A549 (cell line): ENCODE measurements at regions not wholly inside any gene's neighbourhood (a gene's known extent, or its start where the extent isn't known, plus 50 kb on each side); places are given as distances from the start of the nearest gene placed in this dataset.

Source experiments
- ATAC-seq, 2 experiments: fragments of 200-7000 bp in 1 of 2; fragments of >200 bp in 1 of 2; cut with Nextera tagmentation in 1 of 2; cut with Tn5 transposase in 1 of 2; 3 replicates each; pipeline versions ENCODE4 v1.8.0 to v1.9.1; 2018 to 2020; ENCODE audit warnings: mild to moderate bottlenecking in 1 of 2, moderate library complexity in 1 of 2
- CTCF ChIA-PET: fragments of 300-600 bp; sonication (Branson Sonifier 250); formaldehyde crosslinking; extraction: SDS; loops from one replicate; lab custom pipeline; 2021; ENCODE audit warnings: antibody characterized with exemption, inconsistent platforms; lab: Yijun Ruan, JAX
- POLR2A ChIA-PET: fragments of 350-600 bp; formaldehyde crosslinking; extraction: SDS; loops from one replicate; lab custom pipeline; 2021; ENCODE audit warnings: antibody characterized with exemption, inconsistent platforms; lab: Yijun Ruan, JAX
- DNase-seq, 2 experiments: peaks; one replicate each; pipeline versions ENCODE4 v3.0.0 to v3.0.0-alpha.2; 2011 to 2016; ENCODE audit warnings: low read depth in 1 of 2, low spot score in 1 of 2
- FAIRE-seq: peaks from 2 replicates; lab custom pipeline; 2011; peaks lifted over from hg19 to GRCh38; lab: Jason Lieb, UNC
- H3K27ac ChIP-seq, 2 experiments: fragments of >200 bp; sonication (Bioruptor Twin); formaldehyde crosslinking; 3 replicates each; pipeline ENCODE4 v1.5.1; 2016 to 2017
- H3K4me1 ChIP-seq: fragments of >200 bp; sonication (Bioruptor Twin); formaldehyde crosslinking; 3 replicates; pipeline ENCODE4 v1.6.1; 2016
- H3K4me2 ChIP-seq: fragments of >200 bp; sonication (Bioruptor Twin); formaldehyde crosslinking; 3 replicates; pipeline ENCODE4 v1.6.1; 2016
- H3K4me3 ChIP-seq: fragments of >200 bp; sonication (Bioruptor Twin); formaldehyde crosslinking; 3 replicates; pipeline ENCODE4 v1.5.1; 2016
- H3K9me3 ChIP-seq: fragments of >200 bp; sonication (Bioruptor Twin); formaldehyde crosslinking; 3 replicates; pipeline ENCODE4 v1.6.1; 2016
- CHD2 ChIP-seq: fragments of 150-350 bp; IDR thresholded peaks from 2 replicates; pipeline ENCODE4 v1.6.1; 2014; ENCODE audit warnings: low read length; ENCODE audit not compliant: partially characterized antibody
- FOXS1 ChIP-seq: fragments of 250-450 bp; sonication (Bioruptor Pico); IDR thresholded peaks from 2 replicates; pipeline ENCODE4 v1.5.0; 2020; ENCODE audit warnings: mild to moderate bottlenecking, moderate library complexity
- HOXB13 ChIP-seq: fragments of 250-450 bp; sonication (Bioruptor Pico); IDR thresholded peaks from 2 replicates; pipeline ENCODE4 v1.5.0; 2020; ENCODE audit warnings: low read depth, mild to moderate bottlenecking, moderate library complexity
- JUNB ChIP-seq: fragments of >200 bp; sonication (Bioruptor Twin); formaldehyde crosslinking; IDR thresholded peaks from 2 replicates; pipeline ENCODE4 v1.6.1; 2016
- MAZ ChIP-seq: fragments of 150-350 bp; IDR thresholded peaks from 2 replicates; pipeline ENCODE4 v1.6.1; 2014; ENCODE audit warnings: antibody characterized with exemption, low read depth, low read length, borderline replicate concordance
- MYC ChIP-seq: IDR thresholded peaks from 2 replicates; pipeline ENCODE4 v1.6.1; 2012; ENCODE audit warnings: mild to moderate bottlenecking, inconsistent platforms, low read length, improper control_type of control experiment, borderline replicate concordance
- NFE2L2 ChIP-seq: fragments of 150-350 bp; conservative IDR thresholded peaks from 2 replicates; pipeline ENCODE4 v1.6.1; 2014; ENCODE audit warnings: low read length
- PHF8 ChIP-seq: fragments of 200-600 bp; sonication (generic); IDR thresholded peaks from 2 replicates; pipeline ENCODE4 v1.6.1; 2016; ENCODE audit warnings: low read depth, mild to moderate bottlenecking, antibody characterized with exemption, moderate library complexity, borderline replicate concordance
- POLR2A ChIP-seq: IDR thresholded peaks from 2 replicates; pipeline ENCODE4 v1.6.1; 2012; ENCODE audit warnings: mild to moderate bottlenecking, low read length
- POLR2AphosphoS2 ChIP-seq: conservative IDR thresholded peaks from 2 replicates; pipeline ENCODE4 v1.6.1; 2012; ENCODE audit warnings: low read length, improper control_type of control experiment, inconsistent platforms
- RCOR1 ChIP-seq: fragments of 150-350 bp; IDR thresholded peaks from 2 replicates; pipeline ENCODE4 v1.6.1; 2014; ENCODE audit warnings: antibody characterized with exemption, low read length, low read depth
- RFX5 ChIP-seq: fragments of 450-650 bp; IDR thresholded peaks from 2 replicates; pipeline ENCODE4 v1.7.1; 2014; ENCODE audit warnings: antibody characterized with exemption, mild to moderate bottlenecking, moderate library complexity
- SMC3 ChIP-seq: fragments of >200 bp; sonication (Bioruptor Twin); formaldehyde crosslinking; IDR thresholded peaks from 3 replicates; pipeline ENCODE4 v1.6.1; 2018; ENCODE audit warnings: inconsistent platforms
- ZNF302 ChIP-seq: fragments of 250-450 bp; sonication (Bioruptor Pico); IDR thresholded peaks from 2 replicates; pipeline ENCODE4 v1.9.0; 2021; ENCODE audit warnings: inconsistent platforms, mild to moderate bottlenecking, moderate library complexity
- WGBS: methylation state at CpG from one replicate; pipeline ENCODE4 v1.1.6; 2017; ENCODE audit errors: missing lambda C conversion rate; 5-methylcytosine and 5-hydroxymethylcytosine counted together
- TF ChIP-seq, protein P1 (sequence below): fragments of >200 bp; sonication (Bioruptor Twin); formaldehyde crosslinking; IDR thresholded peaks from 3 replicates; pipeline ENCODE4 v1.5.1; 2016
- TF ChIP-seq, protein P2 (sequence below): fragments of >200 bp; sonication (Bioruptor Twin); formaldehyde crosslinking; IDR thresholded peaks from 2 replicates; pipeline ENCODE4 v1.6.1; 2016
- TF ChIP-seq, protein P3 (sequence below): fragments of 150-350 bp; IDR thresholded peaks from 2 replicates; pipeline ENCODE4 v1.6.1; 2014; ENCODE audit warnings: low read depth, mild to moderate bottlenecking, low read length
- TF ChIP-seq, protein P4 (sequence below): fragments of 200-600 bp; sonication (generic); IDR thresholded peaks from 2 replicates; pipeline ENCODE4 v1.6.1; 2016; ENCODE audit warnings: antibody characterized with exemption, mild to moderate bottlenecking, moderate library complexity
- TF ChIP-seq, protein P5 (sequence below): IDR thresholded peaks from 2 replicates; pipeline ENCODE4 v1.6.1; 2012

DNA sequence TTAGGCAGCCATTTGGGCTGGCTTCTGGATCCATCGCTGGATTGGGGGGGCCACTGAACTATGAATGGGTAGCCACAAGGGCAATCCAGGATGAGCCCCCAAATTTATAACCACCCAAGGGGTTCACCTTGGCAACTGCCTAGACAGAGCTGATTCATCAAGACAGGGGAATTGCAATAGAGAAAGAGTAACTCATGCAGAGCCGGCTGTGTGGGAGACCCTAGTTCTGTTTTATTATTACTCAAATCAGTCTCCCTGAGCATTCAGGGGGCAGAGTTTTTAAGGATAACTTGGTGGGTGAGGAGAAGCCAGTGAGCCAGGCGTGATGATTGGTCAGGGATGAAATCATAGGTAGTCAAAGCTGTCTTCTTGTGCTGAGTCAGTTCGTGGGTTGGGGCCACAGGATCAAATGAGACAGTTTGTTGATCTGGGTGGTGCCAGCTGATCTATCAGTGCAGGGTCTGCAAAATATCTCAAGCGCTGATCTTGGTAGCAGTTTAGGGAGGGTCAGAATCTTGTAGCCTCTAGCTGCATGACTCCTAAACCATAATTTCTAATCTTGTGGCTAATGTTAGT lies 57.9 kb downstream of the DNAJB9 start:
- no peak for FAIRE-seq
- no peak for ATAC-seq
- Histone ChIP-seq H3K4me3 (no peak overlapping the region), H3K4me2 (no peak overlapping the region), H3K9me3 (0 out of 3 replicates have a peak, but pooled peaks cover 2% of the 10 kb centered on the region), H3K4me1 (no peaks in the 10 kb centered on the region), H3K27ac (no peak overlapping the region)
- CTCF ChIA-PET = no interaction called here
- TF ChIP-seq POLR2AphosphoS2 = no peak
- no peak for TF ChIP-seq POLR2A
- TF ChIP-seq MAZ = no peak
- no peak for TF ChIP-seq HOXB13 (CRISPR knock-in tag)
- TF ChIP-seq, protein P1, sequence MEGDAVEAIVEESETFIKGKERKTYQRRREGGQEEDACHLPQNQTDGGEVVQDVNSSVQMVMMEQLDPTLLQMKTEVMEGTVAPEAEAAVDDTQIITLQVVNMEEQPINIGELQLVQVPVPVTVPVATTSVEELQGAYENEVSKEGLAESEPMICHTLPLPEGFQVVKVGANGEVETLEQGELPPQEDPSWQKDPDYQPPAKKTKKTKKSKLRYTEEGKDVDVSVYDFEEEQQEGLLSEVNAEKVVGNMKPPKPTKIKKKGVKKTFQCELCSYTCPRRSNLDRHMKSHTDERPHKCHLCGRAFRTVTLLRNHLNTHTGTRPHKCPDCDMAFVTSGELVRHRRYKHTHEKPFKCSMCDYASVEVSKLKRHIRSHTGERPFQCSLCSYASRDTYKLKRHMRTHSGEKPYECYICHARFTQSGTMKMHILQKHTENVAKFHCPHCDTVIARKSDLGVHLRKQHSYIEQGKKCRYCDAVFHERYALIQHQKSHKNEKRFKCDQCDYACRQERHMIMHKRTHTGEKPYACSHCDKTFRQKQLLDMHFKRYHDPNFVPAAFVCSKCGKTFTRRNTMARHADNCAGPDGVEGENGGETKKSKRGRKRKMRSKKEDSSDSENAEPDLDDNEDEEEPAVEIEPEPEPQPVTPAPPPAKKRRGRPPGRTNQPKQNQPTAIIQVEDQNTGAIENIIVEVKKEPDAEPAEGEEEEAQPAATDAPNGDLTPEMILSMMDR = no peak
- TF ChIP-seq, protein P2, sequence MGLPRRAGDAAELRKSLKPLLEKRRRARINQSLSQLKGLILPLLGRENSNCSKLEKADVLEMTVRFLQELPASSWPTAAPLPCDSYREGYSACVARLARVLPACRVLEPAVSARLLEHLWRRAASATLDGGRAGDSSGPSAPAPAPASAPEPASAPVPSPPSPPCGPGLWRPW = no peak
- TF ChIP-seq RCOR1 = no peak
- no peak for TF ChIP-seq CHD2
- TF ChIP-seq NFE2L2 = no peak
- TF ChIP-seq, protein P3, sequence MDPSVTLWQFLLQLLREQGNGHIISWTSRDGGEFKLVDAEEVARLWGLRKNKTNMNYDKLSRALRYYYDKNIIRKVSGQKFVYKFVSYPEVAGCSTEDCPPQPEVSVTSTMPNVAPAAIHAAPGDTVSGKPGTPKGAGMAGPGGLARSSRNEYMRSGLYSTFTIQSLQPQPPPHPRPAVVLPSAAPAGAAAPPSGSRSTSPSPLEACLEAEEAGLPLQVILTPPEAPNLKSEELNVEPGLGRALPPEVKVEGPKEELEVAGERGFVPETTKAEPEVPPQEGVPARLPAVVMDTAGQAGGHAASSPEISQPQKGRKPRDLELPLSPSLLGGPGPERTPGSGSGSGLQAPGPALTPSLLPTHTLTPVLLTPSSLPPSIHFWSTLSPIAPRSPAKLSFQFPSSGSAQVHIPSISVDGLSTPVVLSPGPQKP = no peak
- no peak for TF ChIP-seq PHF8
- TF ChIP-seq MYC = no peak
- WGBS = 53% methylated on average over 5 of the region's 5 CpGs
- POLR2A ChIA-PET = no interaction called here
- no peak for DNase-seq

DNA sequence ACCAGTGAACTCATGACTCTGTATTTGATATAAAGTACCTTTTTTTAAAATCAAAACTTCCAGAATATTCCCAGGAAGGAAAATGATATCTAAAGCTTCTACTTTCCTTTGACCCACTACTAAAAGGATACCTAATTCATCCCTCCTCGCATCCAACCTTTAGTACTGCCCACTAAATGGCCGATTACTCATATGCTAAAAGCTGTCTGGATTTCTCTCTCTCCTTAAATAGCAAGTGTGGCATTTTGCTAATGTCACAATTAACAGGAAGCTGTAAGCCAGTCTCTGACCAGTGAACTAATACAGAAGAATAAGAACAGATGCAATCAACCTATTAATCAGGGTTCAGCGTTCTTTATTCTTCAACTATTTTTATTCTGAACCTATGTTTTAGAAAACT lies 59.0 kb downstream of the DNAJB9 start:
- no peak for ATAC-seq
- Histone ChIP-seq H3K27ac (no peak overlapping the region), H3K4me1 (no peaks in the 10 kb centered on the region), H3K4me2 (no peak overlapping the region), H3K9me3 (0 out of 3 replicates have a peak, but pooled peaks cover 2% of the 10 kb centered on the region), H3K4me3 (no peak overlapping the region)
- ChIA-PET POLR2A (no interaction called here), CTCF (no interaction called here)
- 10% methylated on average over 3 of the region's 3 CpGs for WGBS
- no peak for TF ChIP-seq FOXS1 (CRISPR knock-in tag)
- TF ChIP-seq JUNB = no peak
- TF ChIP-seq, protein P4, sequence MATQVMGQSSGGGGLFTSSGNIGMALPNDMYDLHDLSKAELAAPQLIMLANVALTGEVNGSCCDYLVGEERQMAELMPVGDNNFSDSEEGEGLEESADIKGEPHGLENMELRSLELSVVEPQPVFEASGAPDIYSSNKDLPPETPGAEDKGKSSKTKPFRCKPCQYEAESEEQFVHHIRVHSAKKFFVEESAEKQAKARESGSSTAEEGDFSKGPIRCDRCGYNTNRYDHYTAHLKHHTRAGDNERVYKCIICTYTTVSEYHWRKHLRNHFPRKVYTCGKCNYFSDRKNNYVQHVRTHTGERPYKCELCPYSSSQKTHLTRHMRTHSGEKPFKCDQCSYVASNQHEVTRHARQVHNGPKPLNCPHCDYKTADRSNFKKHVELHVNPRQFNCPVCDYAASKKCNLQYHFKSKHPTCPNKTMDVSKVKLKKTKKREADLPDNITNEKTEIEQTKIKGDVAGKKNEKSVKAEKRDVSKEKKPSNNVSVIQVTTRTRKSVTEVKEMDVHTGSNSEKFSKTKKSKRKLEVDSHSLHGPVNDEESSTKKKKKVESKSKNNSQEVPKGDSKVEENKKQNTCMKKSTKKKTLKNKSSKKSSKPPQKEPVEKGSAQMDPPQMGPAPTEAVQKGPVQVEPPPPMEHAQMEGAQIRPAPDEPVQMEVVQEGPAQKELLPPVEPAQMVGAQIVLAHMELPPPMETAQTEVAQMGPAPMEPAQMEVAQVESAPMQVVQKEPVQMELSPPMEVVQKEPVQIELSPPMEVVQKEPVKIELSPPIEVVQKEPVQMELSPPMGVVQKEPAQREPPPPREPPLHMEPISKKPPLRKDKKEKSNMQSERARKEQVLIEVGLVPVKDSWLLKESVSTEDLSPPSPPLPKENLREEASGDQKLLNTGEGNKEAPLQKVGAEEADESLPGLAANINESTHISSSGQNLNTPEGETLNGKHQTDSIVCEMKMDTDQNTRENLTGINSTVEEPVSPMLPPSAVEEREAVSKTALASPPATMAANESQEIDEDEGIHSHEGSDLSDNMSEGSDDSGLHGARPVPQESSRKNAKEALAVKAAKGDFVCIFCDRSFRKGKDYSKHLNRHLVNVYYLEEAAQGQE = no peak
- no peak for TF ChIP-seq RFX5
- no peak for TF ChIP-seq NFE2L2
- TF ChIP-seq, protein P5, sequence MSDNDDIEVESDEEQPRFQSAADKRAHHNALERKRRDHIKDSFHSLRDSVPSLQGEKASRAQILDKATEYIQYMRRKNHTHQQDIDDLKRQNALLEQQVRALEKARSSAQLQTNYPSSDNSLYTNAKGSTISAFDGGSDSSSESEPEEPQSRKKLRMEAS = no peak
- no peak for TF ChIP-seq SMC3
- TF ChIP-seq ZNF302 (CRISPR knock-in tag) = no peak
- DNase-seq = no peak
- FAIRE-seq = no peak
